SK-N-DZ (cell line): ENCODE measurements at regions not wholly inside any gene's neighbourhood (a gene's known extent, or its start where the extent isn't known, plus 50 kb on each side); places are given as distances from the start of the nearest gene placed in this dataset.

Experiments used
- DNase-seq: peaks from one replicate; pipeline ENCODE4 v3.0.0-alpha.2; 2015; ENCODE audit warnings: low spot score

- no peak for DNase-seq
Observed at GRCh38 chr10:129131457-129132132, 335.4 kb upstream of the MGMT start.

- DNase-seq, result no peak
Observed at GRCh38 chr10:129133856-129134255, 333.2 kb upstream of the MGMT start.

DNA sequence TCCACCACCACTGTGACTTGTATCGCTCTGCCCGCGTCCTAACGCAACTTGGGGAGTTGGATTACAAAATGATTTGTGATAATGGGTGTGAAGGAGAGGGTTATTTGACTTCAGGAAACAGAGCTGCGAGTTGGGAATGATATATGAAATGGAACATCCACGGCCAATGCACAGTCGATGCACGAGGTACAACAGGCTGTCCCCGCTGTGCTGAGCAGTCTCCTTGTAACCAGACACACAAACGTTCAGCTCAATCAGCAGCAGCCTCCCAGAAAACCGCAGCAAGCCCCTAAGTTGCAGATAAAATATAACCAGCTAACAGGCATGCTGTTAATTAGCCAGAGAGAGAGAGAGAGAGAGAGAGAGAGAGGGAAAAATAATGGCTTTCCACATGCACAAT lies 332.7 kb upstream of the MGMT start:
- no peak for DNase-seq

GRCh38 chr10:129135624-129136023 lies 331.4 kb upstream of the MGMT start:
- DNase-seq, result no peak

DNA sequence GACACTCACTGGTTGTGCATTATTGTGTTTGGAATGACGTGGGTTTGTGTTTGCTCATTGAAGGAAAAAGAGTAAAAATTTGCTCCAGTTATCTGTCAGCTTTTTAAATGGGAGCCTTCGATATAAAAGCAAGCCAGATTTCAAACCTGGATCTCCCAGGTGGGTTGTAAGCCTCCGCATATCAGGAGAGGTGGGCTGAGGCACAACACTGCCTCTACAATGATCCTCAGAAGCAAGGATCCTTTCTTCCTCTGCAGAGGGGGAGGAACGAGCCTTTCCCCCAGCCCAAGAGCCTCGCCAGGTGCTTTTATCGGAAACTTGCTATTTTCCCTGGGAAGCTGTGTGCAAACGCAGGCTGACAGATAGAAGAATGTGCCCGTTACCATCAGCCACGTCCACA lies 331.0 kb upstream of the MGMT start:
- DNase-seq, result no peak

DNA sequence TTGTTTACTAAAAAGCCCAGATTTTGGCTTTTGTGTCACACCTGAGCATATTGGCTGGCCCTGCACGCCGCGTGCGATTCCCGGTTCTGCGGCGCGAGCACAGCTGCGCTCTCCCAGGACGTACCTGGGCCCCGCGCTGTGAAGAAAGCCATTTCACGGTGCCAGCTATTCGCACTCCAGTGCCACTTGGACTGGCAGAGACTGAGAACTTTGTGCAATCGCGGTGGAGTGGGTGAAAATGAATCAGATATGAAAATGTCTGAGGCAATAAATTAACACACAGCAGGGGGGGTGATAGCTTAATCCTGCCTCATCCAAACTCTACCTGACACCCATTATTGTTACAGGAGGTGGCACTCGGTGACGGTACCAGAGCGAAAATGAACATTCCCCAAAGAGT lies 330.1 kb upstream of the MGMT start:
- DNase-seq, result no peak

DNA sequence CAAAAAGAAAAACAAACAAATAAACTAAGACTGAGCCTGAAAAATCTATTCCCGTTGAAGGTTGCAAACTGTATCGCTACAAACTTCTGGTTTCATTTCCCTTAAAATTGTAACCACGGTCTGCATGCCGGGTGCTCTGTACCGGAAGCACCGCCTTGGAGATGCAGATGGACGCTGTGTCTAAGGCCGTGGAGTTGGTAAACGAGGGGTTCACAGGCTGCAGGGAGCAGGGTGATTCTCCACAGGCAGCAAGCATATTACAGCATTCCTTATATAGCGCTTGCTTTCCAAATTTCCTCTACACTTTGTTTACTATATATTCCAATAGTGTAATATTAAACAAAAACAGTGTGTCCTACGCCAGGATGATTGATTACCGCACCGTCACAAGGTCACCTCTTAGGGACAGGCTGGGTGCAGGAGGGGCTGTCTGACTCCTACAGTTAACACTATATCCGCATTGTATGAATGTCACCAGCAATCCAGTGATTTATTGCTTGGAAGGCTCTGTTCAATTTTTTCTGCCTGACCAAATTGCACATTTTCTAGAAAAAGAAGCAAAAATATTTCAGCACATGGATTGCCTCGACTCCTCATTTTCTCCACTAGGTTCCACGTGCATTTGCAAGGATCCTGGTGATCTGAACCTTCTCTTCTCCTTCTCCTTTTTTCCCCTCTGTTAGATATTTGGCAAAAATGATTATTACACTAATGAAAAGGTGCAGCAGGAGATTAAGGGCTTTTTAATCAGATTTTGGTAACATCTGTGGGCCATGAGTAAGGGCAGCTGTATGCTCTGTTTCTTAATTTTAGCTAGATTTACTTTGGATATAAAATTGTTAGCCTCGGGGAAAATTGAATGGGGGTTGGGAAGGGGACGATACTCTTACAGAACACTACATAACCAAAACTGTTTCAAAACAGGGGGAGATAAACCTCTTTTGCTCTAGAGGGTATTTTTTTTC lies 325.8 kb upstream of the MGMT start:
- no peak for DNase-seq

GRCh38 chr10:129151281-129151680 lies 315.8 kb upstream of the MGMT start:
- no peak for DNase-seq

GRCh38 chr10:129156406-129156805 lies 310.6 kb upstream of the MGMT start:
- DNase-seq, result no peak

- DNase-seq, result no peak
Observed at GRCh38 chr10:129157185-129157584, 309.9 kb upstream of the MGMT start.

DNA sequence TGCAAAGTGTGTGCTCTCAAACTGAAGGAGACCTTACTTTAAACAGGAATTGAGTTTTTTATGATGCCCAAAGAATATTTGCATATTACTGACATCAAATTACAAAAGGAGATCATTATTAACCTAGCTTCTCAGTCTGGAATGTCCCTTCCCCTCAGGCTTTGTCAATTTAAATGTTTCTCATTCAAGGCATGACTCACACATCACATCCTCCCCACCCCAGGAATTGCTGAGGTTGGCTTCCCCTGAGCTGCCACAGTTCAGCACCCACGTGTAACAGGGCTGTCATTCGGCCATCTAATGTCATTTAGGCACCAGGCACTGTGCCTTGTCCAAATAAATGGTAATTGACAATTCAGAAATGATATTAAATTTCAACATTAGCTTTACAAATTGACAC lies 305.9 kb upstream of the MGMT start:
- DNase-seq, result no peak

- no peak for DNase-seq
Observed at GRCh38 chr10:129163531-129163930, 303.5 kb upstream of the MGMT start.

DNA sequence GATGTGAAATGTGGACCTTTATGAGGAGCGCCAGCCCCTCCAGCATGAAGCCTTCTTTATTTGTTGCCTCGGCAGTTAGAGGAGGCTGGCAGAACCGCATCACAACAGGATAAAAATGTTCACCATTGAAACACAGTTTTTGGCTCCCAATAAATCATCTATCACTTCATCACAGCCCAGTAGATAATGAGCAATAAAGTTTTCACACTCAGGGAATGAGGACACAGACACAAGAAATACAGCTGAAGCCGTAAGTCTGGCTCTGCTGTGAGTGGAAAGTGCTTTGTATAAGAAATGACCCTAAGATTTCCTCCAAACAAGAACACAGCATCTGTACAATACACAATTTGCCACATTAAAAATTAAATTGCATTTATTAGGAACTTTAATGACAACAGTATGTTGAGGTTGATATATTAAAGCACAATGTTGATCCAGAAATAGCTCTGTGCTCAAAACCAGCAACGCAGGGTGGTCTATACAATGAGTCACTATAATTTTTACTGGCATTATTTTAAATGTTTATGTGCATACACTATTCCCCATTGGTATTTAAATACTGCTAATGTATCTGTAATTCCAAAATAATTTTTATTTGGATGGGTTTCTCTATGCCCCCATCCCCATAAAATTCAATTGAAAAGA lies 301.8 kb upstream of the MGMT start:
- no peak for DNase-seq

GRCh38 chr10:129165770-129166169 lies 301.3 kb upstream of the MGMT start:
- DNase-seq, result no peak

DNA sequence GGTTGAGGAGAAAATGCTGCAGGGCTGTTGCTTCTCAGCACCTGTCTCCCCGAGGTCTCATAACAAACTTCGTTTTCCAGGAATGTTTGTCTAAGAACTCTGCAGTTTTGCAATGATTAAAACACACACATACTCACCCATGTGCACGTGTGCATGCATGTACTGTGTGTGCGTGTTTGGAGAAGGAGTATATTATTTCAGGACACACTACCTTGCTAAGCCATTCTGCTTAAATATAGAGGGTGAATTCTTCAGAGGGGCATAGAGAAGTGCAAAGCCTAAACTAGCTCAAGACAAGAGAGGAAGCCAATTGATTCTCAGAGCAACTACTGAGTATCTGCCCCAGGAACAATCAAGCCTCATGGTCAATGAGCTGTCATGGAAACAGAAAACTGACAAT lies 298.4 kb upstream of the MGMT start:
- no peak for DNase-seq

DNA sequence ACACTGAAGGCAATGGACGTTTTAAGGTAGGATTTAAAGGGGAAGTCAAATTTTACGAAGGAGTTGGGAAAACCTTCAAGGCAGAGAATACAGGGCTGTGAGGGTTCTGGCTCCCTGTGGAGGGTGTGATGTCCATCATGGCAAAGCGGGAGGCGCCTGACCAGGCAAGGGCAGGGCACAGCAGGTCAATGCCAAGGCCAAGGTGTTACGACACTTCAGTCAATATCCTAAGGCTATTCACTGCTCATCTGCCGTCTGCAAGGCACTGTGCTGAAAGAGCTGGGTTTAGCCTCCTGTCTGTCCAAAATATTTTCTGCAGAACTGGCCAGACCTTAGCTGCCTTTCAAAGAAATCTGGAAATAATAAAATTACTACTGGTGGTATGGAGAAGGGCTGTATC lies 297.9 kb upstream of the MGMT start:
- no peak for DNase-seq

GRCh38 chr10:129170812-129171211 lies 296.2 kb upstream of the MGMT start:
- no peak for DNase-seq

- DNase-seq, result no peak
Observed at GRCh38 chr10:129171812-129172211, 295.2 kb upstream of the MGMT start.

DNA sequence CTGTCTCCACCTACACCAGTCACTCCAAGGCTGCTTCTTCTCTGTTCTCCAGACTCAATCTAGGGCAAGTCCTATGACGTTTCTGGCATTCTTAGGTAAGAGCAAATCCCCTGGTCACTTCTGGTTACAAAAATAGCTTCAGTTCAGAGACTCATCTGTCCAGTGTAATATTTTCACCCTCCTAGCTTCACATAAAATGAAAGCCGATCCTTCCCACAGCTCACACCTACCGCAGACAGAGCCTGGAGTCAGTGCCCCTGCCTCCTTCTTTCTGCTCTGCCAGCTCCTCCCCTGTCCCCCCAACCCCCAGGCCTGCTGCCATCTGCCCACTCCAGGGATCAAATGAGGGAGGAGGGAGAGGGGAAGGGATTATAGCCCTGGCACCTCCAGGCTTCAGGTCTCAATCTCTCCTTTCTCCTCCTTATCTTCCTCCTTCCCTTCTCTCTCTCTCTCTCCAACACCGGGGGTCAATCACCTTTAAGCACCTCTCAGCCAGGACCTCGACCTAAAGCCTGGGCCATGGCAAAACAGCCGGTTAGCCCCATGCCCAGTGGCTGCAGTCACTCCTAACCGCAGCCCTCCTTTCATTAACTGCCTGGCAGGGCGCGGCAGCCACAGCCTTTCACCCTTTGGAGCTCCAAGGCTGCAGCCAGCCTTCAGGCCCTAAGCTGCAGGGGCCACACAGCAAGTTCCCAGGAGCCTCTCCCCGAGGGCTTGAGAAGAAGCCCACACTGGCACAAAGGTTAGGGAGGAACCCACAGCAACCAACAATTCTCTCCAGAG lies 292.6 kb upstream of the MGMT start:
- no peak for DNase-seq

DNA sequence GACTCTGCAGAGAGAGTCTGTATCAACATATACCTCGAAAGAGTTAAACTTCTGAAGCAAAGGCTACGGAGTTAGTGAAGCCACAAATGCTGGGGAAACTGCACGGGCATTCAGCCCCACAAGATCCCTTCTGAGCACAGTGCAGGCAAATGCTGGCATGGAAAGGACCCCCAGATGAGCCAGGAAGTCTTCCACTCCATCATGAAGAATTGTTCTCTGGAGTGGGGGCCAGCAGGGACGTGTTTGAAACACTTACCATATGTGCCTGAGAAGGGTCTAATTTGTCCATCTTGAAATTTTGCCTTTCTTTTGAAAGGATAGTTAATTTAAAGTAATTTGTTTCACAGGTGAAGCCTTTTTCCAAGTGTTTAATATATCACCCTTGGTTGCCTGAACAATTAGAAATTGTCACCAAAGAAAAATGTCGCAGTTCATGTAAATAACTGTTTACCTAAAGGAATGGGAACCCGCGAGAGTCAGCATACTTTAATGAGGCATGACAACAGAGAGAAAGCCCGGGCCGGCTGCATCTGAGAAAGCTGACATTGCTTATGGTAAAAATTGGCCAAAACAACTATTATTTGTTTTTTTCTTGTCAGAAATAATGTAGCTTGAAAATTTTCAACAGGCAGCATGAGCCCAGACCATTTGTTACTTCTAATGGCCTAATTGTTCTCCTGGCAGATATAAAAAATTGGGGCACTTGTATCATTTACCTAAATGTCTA lies 287.6 kb upstream of the MGMT start:
- DNase-seq, result no peak
